Kidney (tissue), 13 donors: ENCODE measurements at regions not wholly inside any gene's neighbourhood (a gene's known extent, or its start where the extent isn't known, plus 50 kb on each side); places are given as distances from the start of the nearest gene placed in this dataset.

Experiments
- DNase-seq, 5 donors: peaks; one replicate each; pipeline ENCODE4 v3.0.0-alpha.2; 2013 to 2020
- FAIRE-seq: peaks from 2 replicates; lab custom pipeline; 2012; peaks lifted over from hg19 to GRCh38; lab: Jason Lieb, UNC
- H3K27ac ChIP-seq, 2 donors: one replicate each; pipeline ENCODE4 v1.7.0; 2013; ENCODE audit warnings: low read depth in 2 of 2, low read length in 2 of 2, inconsistent platforms in 1 of 2
- H3K27me3 ChIP-seq: one replicate; pipeline ENCODE4 v1.7.1; 2013; ENCODE audit warnings: low read length, inconsistent platforms; ENCODE audit not compliant: control insufficient read depth, insufficient read depth
- H3K36me3 ChIP-seq, 3 donors: one replicate each; pipeline versions ENCODE4 v1.7.0 to v1.7.1; 2013; ENCODE audit warnings: low read length in 3 of 3, control low read depth in 1 of 3, inconsistent platforms in 1 of 3; ENCODE audit not compliant: insufficient read depth in 3 of 3, control insufficient read depth in 2 of 3
- H3K4me1 ChIP-seq, 3 donors: one replicate each; pipeline versions ENCODE4 v1.7.0 to v1.7.1; 2013; ENCODE audit warnings: low read length in 3 of 3, inconsistent platforms in 1 of 3, low read depth in 1 of 3; ENCODE audit not compliant: control insufficient read depth in 2 of 3, insufficient read depth in 2 of 3
- H3K4me3 ChIP-seq, 3 donors: one replicate each; pipeline versions ENCODE4 v1.7.0 to v1.8.1; 2013; ENCODE audit warnings: low read length in 3 of 3, control low read depth in 1 of 3, inconsistent platforms in 1 of 3
- H3K9ac ChIP-seq, 3 donors: one replicate each; pipeline versions ENCODE4 v1.7.0 to v1.7.1; 2013; ENCODE audit warnings: low read length in 3 of 3, control low read depth in 1 of 3, inconsistent platforms in 1 of 3
- H3K9me3 ChIP-seq, 3 donors: one replicate each; pipeline versions ENCODE4 v1.7.0 to v1.7.1; 2013; ENCODE audit warnings: low read length in 3 of 3, control low read depth in 1 of 3, inconsistent platforms in 1 of 3; ENCODE audit not compliant: control insufficient read depth in 2 of 3, insufficient read depth in 1 of 3
- CTCF ChIP-seq: IDR thresholded peaks from 3 replicates; pipeline ENCODE4 v1.5.1; 2012; ENCODE audit warnings: mild to moderate bottlenecking, moderate library complexity, borderline replicate concordance; ENCODE audit not compliant: insufficient read depth; ENCODE audit errors: extremely low read depth
- intact Hi-C: fragments of 100-400 bp; cut with DNase I; formaldehyde crosslinking; loops from one replicate; pipeline ENCODE4 v1.11.1; 2022
- donor health status: control.
- donor health status: control.
- donor health status: control.
- donor health status: control.
- donor health status: control.
- donor health status: DM: yes; HTN: yes; CAD: no.
- donor health status: Normal renal cell carcinoma (clear cell type).

GRCh38 chr3:94904156-94904674 lies 841.4 kb downstream of the NSUN3 start:
- no peak overlapping the region for H3K9ac ChIP-seq
- FAIRE-seq, result no peak
- H3K4me3 ChIP-seq, result no peak overlapping the region
- DNase-seq, result peak in 1 of 5 donors; percentile 1
- no peak overlapping the region for H3K27ac ChIP-seq
- TF ChIP-seq CTCF, result no peak
- intact Hi-C loops, result no loop called here
- H3K36me3 ChIP-seq, result no peaks in the 10 kb centered on the region
- no peaks in the 10 kb centered on the region for H3K27me3 ChIP-seq
- no peaks in the 10 kb centered on the region for H3K4me1 ChIP-seq
- no peaks in the 10 kb centered on the region for H3K9me3 ChIP-seq

GRCh38 chr3:94909726-94910125 lies 846.9 kb downstream of the NSUN3 start:
- H3K4me1 ChIP-seq, result no peaks in the 10 kb centered on the region
- H3K27ac ChIP-seq, result no peak overlapping the region
- H3K36me3 ChIP-seq, result no peaks in the 10 kb centered on the region
- DNase-seq (no peak), FAIRE-seq (no peak)
- no peak overlapping the region for H3K9ac ChIP-seq
- TF ChIP-seq CTCF, result no peak
- no peaks in the 10 kb centered on the region for H3K9me3 ChIP-seq
- intact Hi-C loops, result no loop called here
- H3K4me3 ChIP-seq, result no peak overlapping the region
- H3K27me3 ChIP-seq, result no peaks in the 10 kb centered on the region

GRCh38 chr3:94912656-94913055 lies 849.8 kb downstream of the NSUN3 start:
- no peaks in the 10 kb centered on the region for H3K36me3 ChIP-seq
- H3K4me1 ChIP-seq, result no peaks in the 10 kb centered on the region
- intact Hi-C loops, result no loop called here
- H3K4me3 ChIP-seq, result no peak overlapping the region
- DNase-seq (no peak), FAIRE-seq (no peak)
- H3K9ac ChIP-seq, result no peak overlapping the region
- H3K9me3 ChIP-seq, result no peaks in the 10 kb centered on the region
- no peak overlapping the region for H3K27ac ChIP-seq
- no peaks in the 10 kb centered on the region for H3K27me3 ChIP-seq
- no peak for TF ChIP-seq CTCF

GRCh38 chr3:94927175-94927574 lies 864.3 kb downstream of the NSUN3 start:
- no peak overlapping the region for H3K27ac ChIP-seq
- H3K4me3 ChIP-seq, result no peak overlapping the region
- H3K9me3 ChIP-seq, result no peaks in the 10 kb centered on the region
- H3K4me1 ChIP-seq, result no peaks in the 10 kb centered on the region
- no peak for TF ChIP-seq CTCF
- H3K36me3 ChIP-seq, result no peaks in the 10 kb centered on the region
- no peaks in the 10 kb centered on the region for H3K27me3 ChIP-seq
- FAIRE-seq (no peak), DNase-seq (no peak)
- intact Hi-C loops, result no loop called here
- no peak overlapping the region for H3K9ac ChIP-seq
